Cardiac septum (tissue), 1 donor: ENCODE measurements at regions not wholly inside any gene's neighbourhood (a gene's known extent, or its start where the extent isn't known, plus 50 kb on each side); places are given as distances from the start of the nearest gene placed in this dataset.
"Not testable (repeated sequence)": the region's sequence is repeated elsewhere in the genome, so short reads cannot be mapped to it uniquely, and the experiment has no call there.

Source experiments
- DNase-seq: peaks from one replicate; pipeline ENCODE4 v3.0.0-alpha.2; 2020; ENCODE audit warnings: low spot score
- intact Hi-C: fragments of 100-400 bp; cut with DNase I; formaldehyde crosslinking; loops from one replicate; pipeline ENCODE4 v1.14.0; 2022
- donor health status: DM: no; HTN: no; CAD: no.

- no peak for DNase-seq
- intact Hi-C loops = no loop called here
Measured at GRCh38 chr12:87491089-87491488, 538.1 kb downstream of the C12orf50 start.

- intact Hi-C loops = no loop called here
- no peak for DNase-seq
Measured at GRCh38 chr12:87469295-87469694, 559.9 kb downstream of the C12orf50 start.

- intact Hi-C loops = no loop called here
- no peak for DNase-seq
Measured at GRCh38 chr12:87467936-87468335, 561.3 kb downstream of the C12orf50 start.

DNA sequence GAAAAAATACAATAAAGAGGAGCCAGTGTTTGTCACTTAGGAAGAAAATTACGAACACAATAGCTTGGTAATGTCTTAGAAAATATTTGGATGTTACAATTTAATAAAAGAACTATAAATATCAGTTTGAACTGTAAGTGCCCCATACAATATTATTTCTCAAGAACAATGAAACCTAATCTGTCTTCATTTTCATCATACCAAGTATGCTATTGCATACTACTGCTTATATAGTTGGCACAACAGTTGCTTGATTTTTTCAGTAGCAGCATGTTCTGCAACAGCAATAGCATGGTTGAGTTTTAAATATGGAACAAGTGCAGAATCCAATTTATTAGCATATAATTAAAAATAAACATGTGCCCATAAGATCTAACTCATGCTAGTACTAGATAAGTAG is 564.6 kb downstream of the C12orf50 start:
- intact Hi-C loops = no loop called here
- no peak for DNase-seq

- intact Hi-C loops = no loop called here
- no peak for DNase-seq
Measured at GRCh38 chr12:87444039-87444438, 585.2 kb downstream of the C12orf50 start.

- intact Hi-C loops = no loop called here
- DNase-seq = no peak
Measured at GRCh38 chr12:87441511-87441910, 587.7 kb downstream of the C12orf50 start.

GRCh38 chr12:87439990-87440827 is 589.0 kb downstream of the C12orf50 start:
- intact Hi-C loops = no loop called here
- no peak for DNase-seq

DNA sequence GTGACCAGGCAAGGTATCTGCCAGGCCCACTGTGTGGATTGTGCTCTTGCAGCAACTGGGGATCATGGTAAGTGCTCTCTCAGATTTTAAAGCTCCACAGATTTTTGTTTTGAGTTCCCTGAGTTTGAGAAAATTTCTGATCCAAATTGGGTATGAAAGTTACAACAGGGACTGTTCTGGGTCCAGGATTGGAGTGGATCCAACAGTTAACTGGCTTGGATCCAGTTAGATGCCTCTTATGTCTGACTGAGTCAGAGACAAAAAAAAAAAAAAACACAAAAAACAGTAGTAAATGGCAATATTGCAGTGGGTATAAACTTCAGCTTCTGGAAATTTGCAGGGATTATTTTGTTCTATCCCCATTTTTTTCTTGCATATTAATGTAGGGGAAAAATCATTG is 598.8 kb downstream of the C12orf50 start:
- DNase-seq = no peak
- intact Hi-C loops = no loop called here

GRCh38 chr12:87428701-87429277 is 600.4 kb downstream of the C12orf50 start:
- intact Hi-C loops = no loop called here
- DNase-seq = no peak

GRCh38 chr12:87427770-87428169 is 601.4 kb downstream of the C12orf50 start:
- intact Hi-C loops = no loop called here
- no peak for DNase-seq

- DNase-seq = no peak
- intact Hi-C loops = no loop called here
Measured at GRCh38 chr12:87425942-87426554, 603.2 kb downstream of the C12orf50 start.

- DNase-seq, intact Hi-C loops: not testable (repeated sequence)
Measured at GRCh38 chr12:87421233-87421632, 608.0 kb downstream of the C12orf50 start.

- no peak for DNase-seq
- intact Hi-C loops = loop anchor here (2.0 kb wide), 1 partner anchor 49 kb away; no protein-coding TSS in a partner anchor
Measured at GRCh38 chr12:87413784-87414183, 615.4 kb downstream of the C12orf50 start.

DNA sequence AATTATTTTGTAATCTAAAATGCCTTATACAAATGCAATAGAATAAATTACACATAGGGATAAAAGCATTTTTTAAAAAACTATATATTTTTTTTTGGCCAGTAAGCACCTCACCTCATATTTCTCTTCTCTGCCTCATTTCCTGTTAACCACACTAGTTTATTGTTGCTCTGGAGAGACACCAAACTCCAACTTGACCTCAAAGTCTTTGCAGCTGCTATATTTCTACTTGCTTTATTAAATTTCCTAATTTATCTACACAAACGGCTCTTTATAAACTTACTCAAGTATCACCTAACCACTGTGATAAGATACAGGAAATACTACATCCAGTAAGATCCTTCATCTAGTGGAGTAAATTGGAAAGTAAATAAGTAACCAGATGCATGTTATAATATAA is 622.3 kb downstream of the C12orf50 start:
- no peak for DNase-seq
- intact Hi-C loops = no loop called here

DNA sequence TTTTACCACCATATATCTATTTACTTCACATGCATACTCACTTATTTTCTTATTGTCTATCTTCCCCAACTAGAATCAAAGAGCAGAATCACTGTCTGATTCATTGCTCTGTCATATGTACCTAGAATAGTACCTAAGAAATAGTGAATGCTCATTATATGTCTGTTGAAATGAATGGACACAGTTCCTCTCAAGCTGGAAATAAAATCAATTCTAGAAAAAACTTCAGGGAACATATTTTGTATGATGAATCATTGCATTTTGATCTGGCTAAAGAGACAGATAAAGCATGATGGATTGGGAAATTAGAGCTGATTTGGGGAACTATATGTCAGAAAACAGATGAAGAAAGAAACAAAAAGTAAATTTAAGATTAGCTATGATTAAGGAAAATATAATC is 623.3 kb downstream of the C12orf50 start:
- intact Hi-C loops = no loop called here
- no peak for DNase-seq

- intact Hi-C loops, DNase-seq: not testable (repeated sequence)
Measured at GRCh38 chr12:87394168-87394567, 635.0 kb downstream of the C12orf50 start.

DNA sequence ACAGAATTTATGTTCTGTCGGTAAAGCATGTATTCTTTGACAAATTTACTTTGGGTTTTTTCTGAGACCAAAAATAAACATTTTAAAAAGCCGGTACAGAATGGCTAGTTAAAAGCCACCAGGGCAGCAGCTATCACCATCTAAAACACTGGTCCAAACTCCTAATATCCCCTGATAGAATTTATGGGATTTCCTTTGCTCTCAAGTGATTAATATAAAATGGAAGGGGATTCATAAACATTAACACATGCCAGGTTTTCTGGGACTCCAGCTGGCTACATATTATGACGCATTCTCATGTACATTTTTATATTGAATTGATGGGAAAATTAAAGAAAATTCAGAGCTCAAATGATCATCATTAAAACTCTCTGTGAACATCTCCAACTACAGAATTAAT is 640.8 kb downstream of the C12orf50 start:
- DNase-seq = no peak
- intact Hi-C loops = no loop called here

- intact Hi-C loops = no loop called here
- no peak for DNase-seq
Measured at GRCh38 chr12:87385322-87385721, 643.9 kb downstream of the C12orf50 start.

DNA sequence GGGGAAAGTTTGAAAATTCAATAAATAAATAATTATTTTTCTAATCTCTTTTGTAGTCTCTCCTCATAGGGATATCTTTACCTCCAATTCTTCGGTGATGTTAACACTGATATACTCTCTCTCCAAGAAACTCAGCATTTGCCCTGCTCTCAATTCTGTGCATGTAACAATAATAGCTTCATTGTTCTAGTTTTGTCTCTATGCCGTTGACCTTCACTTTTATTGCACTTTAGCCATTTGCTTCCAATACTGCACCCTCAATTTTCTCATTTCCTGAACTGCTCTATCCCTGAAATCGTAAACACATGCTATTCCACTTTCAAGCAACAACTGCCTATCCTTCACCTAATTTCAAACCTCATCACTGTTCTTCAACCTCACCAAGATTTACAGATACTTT is 645.0 kb downstream of the C12orf50 start:
- intact Hi-C loops = no loop called here
- no peak for DNase-seq

- no peak for DNase-seq
- intact Hi-C loops = no loop called here
Measured at GRCh38 chr12:87383680-87384079, 645.5 kb downstream of the C12orf50 start.
